Daoy (cell line): ENCODE measurements at regions not wholly inside any gene's neighbourhood (a gene's known extent, or its start where the extent isn't known, plus 50 kb on each side); places are given as distances from the start of the nearest gene placed in this dataset.
A peak's percentile ranks its signal among the peaks of the same experiment; 100 is the strongest.

ENCODE experiments used
- DNase-seq: peaks from one replicate; pipeline ENCODE4 v3.0.0-alpha.2; 2015; ENCODE audit warnings: low read depth

GRCh38 chr17:33514369-33514768, 221.3 kb upstream of the ASIC2 start:
- DNase-seq = no peak

GRCh38 chr17:33515974-33516373, 222.9 kb upstream of the ASIC2 start:
- DNase-seq = no peak

GRCh38 chr17:33516645-33517044, 223.6 kb upstream of the ASIC2 start:
- DNase-seq = no peak

DNA sequence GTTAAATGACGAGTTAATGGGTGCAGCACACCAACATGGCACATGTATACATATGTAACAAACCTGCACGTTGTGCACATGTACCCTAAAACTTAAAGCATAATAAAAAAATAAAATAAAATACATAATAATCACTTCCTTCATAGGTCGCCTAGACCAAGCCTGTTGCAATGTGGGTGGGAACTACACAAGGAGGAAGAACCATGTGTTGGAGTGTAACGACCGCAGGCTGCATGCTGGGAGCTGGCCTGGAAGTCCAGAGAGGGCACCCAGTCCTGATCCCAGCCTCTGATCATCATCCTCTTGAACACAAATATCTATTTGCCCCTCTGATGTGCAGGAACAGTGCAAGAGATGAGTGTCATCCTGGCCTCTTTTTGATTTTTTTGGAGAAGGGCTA, 224.7 kb upstream of the ASIC2 start:
- DNase-seq = no peak

DNA sequence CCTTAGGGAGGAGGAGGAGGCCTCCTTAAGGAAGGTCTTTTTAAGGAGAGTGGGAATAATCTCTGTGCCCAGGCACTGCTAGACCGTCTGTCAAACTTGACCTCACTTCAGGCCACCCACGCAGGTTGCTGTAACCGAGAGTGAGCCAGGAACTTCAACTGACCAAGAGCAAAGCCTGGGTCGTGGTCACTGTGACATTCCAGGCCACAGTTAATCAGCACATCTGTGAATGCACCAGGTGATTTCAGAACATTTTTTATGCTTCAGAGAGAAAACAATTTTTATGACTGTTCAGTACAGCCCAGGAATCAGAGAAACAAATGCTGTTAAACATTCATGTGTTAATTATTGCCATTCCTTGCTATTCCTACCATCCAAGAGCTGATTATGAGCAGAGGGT, 226.6 kb upstream of the ASIC2 start:
- no peak for DNase-seq

DNA sequence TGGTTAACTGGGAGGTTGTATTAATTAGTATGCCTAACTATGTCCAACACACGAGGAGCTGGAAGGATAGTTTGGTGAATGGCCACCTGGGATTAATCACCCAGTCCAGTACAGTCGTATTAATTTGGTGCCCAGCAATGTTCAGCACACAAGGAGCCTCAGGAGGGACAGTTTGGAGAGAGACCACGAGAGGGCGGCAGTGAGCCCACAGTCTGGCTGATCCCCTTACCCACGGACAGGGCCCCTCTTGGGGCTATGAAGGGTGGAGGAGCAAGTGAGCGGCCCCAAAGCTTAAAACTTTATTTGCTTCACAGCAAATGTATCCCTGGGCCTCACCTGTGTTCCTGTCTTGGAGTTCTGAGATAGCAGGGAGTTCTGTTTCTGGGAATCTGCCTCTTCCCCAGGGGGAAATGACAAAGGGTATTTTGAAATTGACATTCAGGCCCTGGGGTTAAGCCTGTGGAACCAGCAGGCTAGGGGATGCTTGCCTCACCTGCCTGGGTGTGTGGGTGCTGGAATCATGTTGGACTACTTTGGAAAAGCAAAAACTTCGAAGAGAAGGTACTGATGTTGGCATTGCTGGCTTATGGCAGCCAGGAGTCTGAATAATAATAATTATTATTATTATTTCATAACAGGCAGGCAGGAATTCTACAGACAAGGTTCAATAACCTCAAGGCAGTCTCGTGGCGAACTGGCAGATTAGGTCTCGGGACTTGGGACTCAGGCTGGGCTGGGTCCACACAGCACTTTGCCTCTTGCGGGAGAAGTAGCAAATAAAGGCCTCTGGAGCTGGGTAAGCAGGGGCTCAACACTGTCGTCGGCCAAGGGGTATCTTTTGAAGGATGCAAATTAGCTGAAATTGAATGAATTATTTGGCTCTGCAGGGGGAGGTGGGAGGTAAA, 227.6 kb upstream of the ASIC2 start:
- peak; percentile 48 for DNase-seq

DNA sequence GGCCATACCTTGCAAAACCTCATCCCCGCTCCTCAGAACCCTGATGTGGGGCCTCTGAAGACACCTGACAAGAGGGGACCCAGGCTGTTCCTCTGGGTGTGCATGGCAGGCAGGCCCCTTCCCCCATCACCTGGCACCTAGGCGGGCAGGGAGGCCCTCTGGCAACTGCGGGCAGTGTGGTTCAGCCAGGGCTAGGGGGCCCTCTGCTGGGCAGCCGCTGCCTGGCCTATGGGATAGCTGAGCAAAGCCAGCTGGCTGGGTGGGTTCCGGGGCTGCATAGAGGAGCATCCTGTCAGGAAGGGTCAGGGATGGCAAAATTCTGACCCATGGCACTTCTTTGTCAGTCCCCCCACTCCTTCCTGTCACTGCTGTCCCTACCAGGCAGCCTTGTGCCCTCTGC, 228.7 kb upstream of the ASIC2 start:
- DNase-seq = peak; percentile 46

DNA sequence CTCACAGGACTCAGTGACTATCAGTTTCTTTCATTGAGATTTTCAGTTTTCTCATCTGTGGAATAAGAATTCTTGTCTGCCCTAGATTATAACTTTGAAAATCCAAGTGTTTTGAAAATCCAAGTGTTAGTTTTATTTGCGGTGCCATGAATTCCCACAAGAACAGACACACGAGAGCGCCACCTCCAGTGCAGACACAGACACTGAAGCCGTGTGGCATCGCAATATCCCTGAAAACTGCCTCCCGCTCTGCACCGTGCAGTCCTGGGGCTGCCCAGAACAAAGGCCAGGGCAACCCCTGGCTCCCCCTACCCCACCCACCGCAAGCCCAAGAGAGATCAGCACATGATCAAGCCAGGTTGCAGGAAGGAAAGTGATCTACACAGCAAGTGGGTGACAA, 229.5 kb upstream of the ASIC2 start:
- DNase-seq = no peak

GRCh38 chr17:33523577-33523981, 230.5 kb upstream of the ASIC2 start:
- DNase-seq = peak; percentile 25

DNA sequence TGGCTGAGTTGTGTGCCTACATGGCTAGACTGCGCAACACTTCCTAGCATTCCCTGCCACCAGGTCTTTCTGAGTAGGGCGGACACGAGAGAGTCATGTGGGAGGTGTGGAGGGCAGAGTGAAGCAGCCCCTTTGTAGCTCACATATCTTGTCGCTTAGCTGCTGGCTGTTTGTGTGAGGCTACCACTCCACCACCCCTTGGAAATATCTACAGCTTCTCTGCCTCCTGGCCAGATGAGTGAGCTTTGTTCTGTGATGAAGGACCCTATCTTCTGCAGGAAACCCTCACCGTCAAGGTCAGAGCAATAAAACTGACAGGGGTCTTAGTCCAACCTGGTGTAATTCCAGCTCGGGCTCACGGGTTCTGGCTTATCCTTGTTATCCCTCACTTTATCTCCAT, 232.1 kb upstream of the ASIC2 start:
- DNase-seq = no peak

DNA sequence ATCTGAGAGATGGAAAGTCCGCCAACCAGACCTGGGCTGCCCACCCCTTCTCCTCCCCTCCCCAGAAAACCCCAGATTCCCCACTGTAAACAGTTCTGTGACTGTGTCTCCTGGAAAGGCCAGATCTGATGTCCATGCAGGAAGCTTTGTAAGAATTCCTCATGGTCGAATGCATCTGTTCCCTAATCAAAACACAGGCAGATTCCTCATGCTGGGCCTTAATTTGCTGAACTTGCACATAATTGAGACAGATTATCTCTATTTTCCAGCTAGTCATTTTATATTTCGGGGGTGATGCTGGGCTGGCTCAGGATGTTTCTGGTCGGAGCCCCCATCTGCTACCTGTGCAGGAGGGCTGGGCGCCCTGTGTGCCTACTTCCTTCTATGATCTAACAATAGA, 233.6 kb upstream of the ASIC2 start:
- no peak for DNase-seq

DNA sequence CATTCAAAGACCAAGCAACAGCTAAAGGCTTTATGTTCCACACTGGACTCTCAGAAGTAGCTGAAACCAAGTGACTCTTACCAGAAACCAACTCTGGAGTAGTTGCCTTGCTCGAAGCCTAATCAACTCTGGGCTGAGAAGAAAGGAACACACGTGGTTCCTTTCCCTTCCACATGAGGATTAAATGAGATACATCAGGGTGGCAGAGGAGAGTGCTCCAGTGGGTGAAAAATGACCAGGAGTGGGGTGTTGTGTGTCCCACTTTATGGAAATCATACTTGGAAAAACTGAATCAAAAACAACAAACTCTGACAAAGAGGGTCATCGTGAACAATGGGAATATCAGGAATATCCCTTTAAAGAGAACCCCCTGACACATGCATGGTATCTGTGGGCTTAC, 234.2 kb upstream of the ASIC2 start:
- no peak for DNase-seq

DNA sequence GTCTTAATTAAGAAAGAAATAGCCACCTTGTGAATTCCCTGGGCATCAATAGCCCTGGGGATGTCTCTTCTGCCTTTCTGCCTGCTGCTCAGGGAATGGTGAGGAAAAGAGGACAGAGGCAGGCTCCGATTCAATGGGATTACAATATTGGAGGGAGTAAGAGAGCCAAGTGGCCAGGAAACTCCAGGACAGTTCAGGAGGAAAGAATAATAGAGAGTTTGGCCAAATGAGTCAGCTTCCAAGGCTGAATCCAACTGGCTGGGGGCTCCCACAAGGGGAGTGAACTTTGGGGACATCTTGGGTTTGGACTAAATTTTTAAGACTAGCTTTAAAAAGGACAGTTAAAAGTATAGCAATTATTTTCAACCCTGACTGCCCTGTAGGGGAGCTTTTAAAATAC, 235.8 kb upstream of the ASIC2 start:
- DNase-seq = no peak

GRCh38 chr17:33529816-33530215, 236.7 kb upstream of the ASIC2 start:
- DNase-seq = no peak

DNA sequence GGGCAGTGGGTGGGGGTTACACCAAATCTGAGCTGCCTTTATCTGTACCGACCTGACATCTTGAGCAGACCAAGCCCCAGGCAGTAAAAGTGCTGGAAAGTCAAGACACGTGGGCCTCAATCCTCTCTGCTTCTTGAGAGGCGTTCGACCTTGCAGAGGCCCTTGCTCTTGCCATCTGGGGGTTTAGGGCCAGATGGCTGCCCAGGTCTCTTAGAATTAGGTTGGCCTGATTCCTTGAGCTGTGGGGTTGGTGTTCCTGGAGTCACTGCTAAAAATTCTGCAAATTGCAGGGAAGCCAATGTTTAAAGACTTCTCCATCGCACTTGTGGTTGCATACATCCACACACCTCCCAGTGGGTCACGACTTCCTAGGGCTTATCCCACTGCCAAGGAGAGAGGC, 238.2 kb upstream of the ASIC2 start:
- DNase-seq = no peak

GRCh38 chr17:33534087-33534486, 241.0 kb upstream of the ASIC2 start:
- no peak for DNase-seq

DNA sequence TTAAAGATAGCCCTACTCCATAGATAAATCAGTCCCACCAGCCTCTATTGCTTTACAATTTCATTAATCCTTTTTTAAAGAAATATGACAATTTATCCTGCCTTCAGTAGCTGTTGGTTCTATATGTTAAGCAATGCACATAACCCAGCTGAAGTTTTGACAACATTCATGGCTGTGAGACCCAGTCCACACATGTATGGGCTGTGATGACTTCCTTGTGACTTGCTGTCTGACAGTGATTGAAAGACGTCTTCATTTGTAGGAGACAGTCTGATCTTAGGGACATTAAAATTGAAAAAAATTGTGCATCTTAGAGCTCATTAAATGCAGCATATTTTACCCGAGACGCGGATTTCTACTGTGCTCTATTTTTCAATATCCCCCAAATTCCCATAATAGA, 252.0 kb upstream of the ASIC2 start:
- DNase-seq = no peak

GRCh38 chr17:33550261-33550660, 257.2 kb upstream of the ASIC2 start:
- no peak for DNase-seq

DNA sequence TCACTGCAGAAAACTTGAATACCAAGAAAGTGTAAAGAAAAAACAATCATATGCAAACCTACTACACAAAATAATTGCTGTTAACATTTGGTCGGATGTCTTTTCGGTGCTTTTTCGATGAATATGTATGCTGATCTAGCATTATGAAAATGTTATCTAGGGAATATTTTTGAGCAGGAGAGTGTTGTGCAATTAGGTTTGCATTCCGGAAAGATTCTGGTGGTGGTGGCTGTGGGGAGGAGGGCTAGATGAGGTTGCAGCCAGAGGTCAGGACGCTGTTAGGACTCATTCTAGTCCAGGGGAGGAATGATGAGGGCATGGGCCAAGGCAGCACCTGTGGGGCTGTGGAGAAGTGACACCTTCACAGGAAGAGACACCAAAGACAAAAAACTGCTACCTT, 258.0 kb upstream of the ASIC2 start:
- DNase-seq = no peak

GRCh38 chr17:33551911-33552310, 258.8 kb upstream of the ASIC2 start:
- no peak for DNase-seq

DNA sequence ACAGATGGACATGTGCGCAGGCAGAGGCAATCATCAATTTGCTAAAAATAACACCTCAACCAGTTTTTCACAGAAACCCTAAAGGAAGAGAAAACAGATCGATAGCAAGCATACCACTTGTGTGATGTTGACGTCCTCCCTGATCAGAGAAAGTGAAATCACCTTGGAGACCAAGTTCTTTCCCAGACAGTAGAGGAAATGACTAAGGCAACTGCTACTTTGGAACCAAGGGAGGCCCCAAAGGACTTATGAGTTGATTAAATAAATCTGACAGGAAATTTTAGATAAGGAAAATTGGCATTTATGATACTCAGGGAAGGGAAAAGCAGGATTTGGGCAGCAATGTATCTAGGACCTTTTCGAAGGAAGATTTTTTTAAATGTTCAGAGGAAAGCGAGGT, 267.1 kb upstream of the ASIC2 start:
- DNase-seq = peak; percentile 79

DNA sequence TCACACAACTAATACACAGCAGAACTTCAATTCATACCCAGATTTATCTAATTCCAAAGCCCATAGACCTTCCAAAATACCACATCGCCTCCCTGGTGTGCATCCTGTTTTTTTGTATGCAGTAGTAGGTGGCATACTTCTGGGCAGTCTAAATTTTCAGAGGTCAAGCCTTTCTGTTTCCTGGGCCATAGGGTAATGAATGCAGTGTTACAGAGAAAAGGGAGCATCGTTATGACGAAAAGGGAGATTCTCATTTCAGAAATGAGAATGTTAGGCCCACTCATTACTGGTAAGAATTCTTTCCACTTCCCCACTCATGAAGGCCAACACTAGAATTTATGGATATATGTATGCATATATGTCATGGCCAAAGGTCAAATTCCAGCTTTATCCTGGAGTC, 267.8 kb upstream of the ASIC2 start:
- no peak for DNase-seq

DNA sequence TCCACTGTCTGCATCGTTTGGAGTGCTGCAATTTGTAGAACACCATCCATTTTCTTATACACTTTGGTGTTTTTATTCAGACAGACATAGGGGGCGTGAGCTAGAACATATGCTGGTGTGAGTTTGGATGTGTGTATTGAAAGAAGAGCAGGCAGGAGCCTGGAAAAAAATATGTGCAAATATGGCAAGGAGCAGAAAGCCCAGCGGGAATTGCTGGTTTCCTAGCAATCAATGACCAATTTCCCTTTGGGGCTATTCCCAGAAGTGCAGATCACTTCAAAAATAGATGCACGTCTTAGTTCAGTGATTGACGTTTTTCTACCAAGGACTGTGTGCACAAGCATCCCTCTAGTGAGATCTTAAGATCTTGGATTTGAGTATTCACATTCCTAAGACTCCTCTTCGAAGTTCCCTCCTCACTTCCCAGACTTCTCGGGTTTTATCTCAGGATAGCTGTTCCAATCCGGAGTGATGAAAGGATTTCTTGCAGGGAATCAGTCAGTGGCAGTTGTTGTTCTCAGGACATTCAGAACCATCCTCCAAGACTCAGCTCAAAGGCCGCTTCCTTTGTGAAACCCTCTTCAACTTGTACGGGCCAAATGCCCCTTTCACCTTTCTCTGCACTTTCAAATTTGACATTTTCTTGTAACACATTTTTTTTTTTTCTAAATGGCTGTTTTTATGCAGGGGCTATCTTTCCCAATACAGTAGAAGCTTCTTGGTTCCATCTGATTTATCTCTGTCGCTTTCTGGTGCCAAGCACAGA, 268.7 kb upstream of the ASIC2 start:
- no peak for DNase-seq
